Muscle of arm (tissue), 1 donor: ENCODE measurements at regions not wholly inside any gene's neighbourhood (a gene's known extent, or its start where the extent isn't known, plus 50 kb on each side); places are given as distances from the start of the nearest gene placed in this dataset.
"Not testable (repeated sequence)": the region's sequence is repeated elsewhere in the genome, so short reads cannot be mapped to it uniquely, and the experiment has no call there.

Source experiments
- DNase-seq: peaks from one replicate; pipeline ENCODE4 v3.0.0-alpha.2; 2013

DNA sequence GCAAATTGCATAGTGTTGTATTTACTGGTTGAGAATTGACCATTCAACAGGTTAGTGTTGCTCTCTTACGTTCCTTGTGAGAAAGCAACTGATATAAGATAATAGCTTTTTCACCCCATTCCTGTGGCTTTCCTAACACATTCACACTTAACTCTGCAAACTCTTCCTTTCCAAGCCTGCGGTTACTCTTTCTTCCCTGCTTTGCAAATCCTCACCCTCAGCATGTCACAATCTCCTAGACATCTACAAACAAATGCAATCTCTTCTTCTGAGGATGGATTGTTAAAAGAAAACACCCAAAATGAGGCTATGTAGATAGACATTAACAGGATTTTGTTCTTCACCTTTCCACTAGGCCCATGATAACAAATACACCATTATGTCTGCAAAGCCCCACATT lies 771.7 kb upstream of the PCDH7 start:
- DNase-seq: no peak

DNA sequence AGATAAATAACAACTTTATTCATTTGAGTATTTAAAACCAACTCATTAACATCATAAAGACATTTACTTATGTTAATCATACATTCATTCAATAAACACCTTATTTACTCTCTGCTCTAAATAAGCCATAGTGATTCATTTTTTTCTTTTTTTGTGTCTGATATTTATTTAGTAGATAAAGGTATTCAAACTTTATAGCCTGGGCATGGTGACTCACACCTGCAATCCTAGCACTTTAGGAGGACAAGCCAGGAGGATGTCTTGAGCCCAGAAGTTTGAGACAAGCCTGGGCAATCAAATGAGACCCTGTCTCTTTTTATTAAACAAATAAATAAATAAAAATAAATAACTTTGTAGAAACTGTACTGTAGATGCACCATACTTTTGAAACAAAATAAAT lies 771.3 kb upstream of the PCDH7 start:
- DNase-seq: no peak

- no peak for DNase-seq
Observed at GRCh38 chr4:29966386-29966785, 753.8 kb upstream of the PCDH7 start.

DNA sequence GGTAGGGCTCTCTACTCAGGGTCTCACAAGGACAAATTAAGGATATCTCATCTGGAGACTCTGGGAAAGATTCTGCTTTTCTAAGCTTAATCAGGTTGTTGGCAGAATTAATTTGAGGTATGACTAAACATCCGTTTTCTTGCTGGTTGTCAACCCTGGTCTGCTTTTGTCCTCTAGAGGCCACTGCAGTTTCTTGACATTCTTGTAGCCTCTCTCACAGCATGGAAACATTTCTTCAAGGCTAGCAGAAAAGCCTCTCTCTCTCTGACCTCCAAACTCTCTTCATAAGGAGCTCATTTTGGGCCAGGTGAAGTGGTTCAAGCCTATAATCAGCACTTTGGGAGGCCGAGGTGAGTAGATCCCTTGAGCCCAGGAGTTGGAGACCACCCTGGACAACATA lies 749.5 kb upstream of the PCDH7 start:
- DNase-seq: no peak

- no peak for DNase-seq
Observed at GRCh38 chr4:29972121-29972520, 748.0 kb upstream of the PCDH7 start.

DNA sequence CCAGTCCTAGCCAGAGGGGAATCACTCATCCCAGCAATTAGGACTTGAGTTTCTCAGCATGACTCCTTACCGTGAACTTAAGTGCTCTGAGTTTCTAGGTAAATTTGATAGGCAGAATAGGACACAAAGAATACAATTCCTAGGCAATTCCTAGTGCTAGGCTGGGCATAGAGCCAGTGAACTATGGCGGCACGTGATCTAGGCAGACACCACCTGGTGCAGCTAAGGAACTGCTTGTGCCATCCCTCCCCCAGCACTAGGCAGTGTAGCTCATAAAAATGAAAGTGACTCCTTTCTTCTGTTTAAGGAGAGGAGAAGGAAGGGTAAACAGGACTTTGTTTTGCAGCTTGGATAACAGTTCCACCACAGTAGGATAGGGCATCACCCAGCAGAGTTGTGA lies 736.3 kb upstream of the PCDH7 start:
- DNase-seq: no peak

- no peak for DNase-seq
Observed at GRCh38 chr4:30001628-30002027, 718.5 kb upstream of the PCDH7 start.

DNA sequence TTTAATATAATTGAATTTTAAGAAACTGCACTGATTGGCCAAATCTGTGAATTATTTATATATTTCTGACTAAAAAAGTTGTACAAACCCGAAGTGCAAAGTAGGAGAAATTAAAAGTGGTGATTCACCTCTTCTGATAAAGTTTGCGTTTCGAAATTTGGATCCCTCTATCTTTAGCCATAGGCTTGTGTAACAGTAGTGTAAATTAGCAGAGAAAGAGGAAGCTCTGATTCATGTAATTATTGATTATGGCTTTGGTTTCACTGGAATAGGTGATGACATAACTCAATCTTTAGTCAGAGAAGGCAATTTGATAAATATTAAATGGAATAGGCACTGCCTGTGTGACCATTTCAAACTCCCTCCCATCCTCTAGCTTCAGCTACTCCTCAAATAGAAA lies 717.8 kb upstream of the PCDH7 start:
- DNase-seq: no peak

DNA sequence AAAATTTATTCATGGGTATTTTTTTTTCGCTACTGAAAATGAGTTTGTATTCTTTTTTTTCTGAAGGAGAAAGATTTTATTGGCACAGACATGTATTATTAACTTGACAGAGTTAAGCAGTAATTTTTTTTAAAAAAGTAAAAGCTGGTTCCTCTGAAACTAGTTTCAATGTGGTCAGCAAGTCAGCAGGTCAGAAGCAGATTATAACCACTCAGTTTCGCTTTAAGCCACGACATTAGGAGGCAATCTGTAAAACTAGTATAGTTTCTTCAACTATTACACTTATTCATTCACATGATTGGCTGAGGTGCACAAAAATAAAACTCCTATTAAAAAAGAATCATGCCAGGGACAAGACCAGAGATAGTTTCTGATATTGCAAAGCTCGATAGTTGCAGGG lies 714.2 kb upstream of the PCDH7 start:
- no peak for DNase-seq

- DNase-seq: no peak
Observed at GRCh38 chr4:30024526-30024925, 695.6 kb upstream of the PCDH7 start.

DNA sequence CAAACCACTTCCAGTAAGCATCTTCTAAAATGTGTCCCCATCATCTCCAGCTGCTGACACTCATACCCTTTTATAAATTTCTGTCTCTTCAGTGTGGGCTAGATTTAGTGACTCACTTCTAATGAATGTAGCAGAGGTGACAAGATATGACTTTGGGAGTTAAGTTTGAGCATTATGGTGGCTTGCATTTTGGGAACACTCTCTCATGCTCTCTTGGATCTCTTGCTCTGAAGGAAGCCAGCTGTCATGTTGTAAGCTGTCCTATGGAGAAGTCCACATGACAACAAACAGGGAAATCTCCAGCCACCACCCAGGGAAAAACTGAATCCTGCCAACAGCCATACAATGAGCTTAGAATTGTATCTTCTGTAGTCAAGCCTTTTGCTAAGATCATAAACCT lies 691.3 kb upstream of the PCDH7 start:
- DNase-seq: no peak

GRCh38 chr4:30056016-30056766 lies 664.0 kb upstream of the PCDH7 start:
- no peak for DNase-seq

GRCh38 chr4:30068234-30068633 lies 651.9 kb upstream of the PCDH7 start:
- no peak for DNase-seq

DNA sequence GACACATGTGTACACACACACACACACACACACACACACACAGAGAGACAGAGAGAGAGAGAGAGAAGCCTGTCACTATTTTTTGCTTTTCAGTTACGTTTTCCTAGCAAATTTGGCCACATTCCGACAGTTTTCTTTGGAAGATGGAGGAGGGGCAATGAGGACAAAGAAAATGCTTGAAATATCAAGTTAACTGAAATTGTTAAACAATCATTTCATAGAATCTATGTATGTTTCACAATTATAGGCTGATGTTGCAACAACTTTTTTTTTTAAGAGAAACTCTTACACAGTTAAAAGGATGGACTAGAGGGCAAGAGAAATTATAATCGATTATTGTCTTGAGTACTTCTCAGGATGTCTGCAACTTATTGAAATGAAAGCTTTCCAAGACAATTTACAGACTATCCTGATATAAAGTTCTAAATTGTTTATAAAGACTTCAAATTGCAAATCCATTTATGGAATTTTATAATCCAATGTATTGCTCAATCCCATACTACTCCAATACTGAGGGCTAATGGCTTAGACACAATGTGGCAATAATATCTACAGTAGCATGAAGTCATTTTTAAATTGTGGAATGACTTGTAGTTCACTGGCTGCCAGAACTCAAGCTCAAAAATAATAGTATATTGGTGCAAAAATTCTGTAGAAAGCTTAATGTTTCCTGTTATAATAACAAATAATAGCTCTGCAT lies 647.0 kb upstream of the PCDH7 start:
- DNase-seq: no peak

DNA sequence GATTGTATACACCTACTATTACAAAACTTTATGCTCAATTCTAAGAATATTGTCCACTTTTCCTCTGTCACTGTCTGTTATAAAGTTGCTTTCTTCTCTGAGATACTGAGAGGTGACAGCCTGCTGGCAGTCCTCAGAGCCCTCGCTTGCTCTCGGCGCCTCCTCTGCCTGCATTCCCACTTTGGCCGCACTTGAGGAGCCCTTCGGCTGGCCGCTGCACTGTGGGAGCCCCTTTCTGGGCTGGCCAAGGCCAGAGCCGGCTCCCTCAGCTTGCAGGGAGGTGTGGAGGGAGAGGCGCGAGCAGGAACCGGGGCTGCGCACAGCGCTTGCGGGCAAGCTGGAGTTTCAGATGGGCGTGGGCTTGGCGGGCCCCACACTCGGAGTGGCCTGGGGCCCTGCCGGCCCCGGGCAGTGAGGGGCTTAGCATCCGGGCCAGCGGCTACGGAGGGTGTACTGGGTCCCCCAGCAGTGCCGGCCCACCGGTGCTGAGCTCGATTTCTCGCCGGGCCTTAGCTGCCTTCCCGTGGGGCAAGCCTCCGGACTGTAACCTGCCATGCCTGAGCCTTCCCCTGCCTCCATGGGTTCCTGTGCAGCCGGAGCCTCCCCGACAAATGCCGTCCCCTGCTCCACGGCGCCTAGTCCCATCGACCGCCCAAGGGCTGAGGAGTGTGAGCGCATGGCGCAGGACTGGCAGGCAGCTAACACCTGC lies 627.6 kb upstream of the PCDH7 start:
- DNase-seq: not testable (repeated sequence)

DNA sequence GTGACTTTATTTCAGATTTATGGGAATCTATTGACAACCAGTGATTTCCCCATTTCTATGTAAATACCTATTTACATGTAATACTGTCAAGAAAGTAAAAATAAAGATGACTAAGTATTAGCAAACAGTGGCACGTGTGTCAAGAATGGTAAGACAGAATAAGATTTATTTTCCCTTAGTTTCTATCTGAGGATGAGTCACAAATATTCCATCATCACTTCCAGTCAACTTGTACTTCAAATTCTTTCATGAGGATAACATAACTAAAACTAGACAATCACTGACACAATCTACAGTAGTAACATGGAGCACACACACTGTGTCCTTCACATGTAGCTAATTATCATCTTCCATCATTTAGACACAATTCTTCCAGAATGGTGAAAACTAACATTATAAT lies 625.3 kb upstream of the PCDH7 start:
- no peak for DNase-seq

GRCh38 chr4:30103455-30103854 lies 616.7 kb upstream of the PCDH7 start:
- no peak for DNase-seq

DNA sequence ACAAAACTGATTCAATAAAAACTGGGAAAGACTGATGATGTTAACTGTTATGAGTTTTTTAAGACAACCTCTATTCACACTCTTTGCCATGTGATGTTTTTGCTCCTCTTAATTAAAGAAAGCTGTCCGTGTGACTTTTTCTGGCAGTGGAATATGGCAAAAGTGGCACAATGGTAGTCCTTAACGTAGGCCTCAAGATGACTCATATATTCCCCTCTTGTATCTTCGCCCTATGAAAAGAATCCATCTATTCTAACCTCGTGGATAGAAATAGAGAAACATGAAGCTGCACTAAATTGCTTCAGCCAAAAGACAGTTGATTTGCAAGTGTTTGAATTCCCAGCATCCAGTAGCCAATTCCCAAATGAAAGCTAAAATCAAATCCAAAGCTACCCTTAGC lies 603.8 kb upstream of the PCDH7 start:
- no peak for DNase-seq

- DNase-seq: no peak
Observed at GRCh38 chr4:30117433-30117832, 602.7 kb upstream of the PCDH7 start.

GRCh38 chr4:30122711-30123110 lies 597.5 kb upstream of the PCDH7 start:
- DNase-seq: no peak

GRCh38 chr4:30124621-30125020 lies 595.5 kb upstream of the PCDH7 start:
- not testable (repeated sequence) for DNase-seq

- DNase-seq: no peak
Observed at GRCh38 chr4:30125868-30126267, 594.3 kb upstream of the PCDH7 start.

- DNase-seq: no peak
Observed at GRCh38 chr4:30126351-30126750, 593.8 kb upstream of the PCDH7 start.
